HG03159 (cell line): ENCODE measurements at regions not wholly inside any gene's neighbourhood (a gene's known extent, or its start where the extent isn't known, plus 50 kb on each side); places are given as distances from the start of the nearest gene placed in this dataset.

ENCODE experiments used
- ATAC-seq: cut with Tn5 transposase; IDR thresholded peaks from one replicate; pipeline ENCODE4 v1.9.1; 2021; ENCODE audit warnings: mild to moderate bottlenecking, moderate library complexity; ENCODE audit not compliant: unreplicated experiment

GRCh38 chr12:77630790-77631445, 199.8 kb upstream of the NAV3 start:
- no peak for ATAC-seq

- no peak for ATAC-seq
Observed at GRCh38 chr12:77630344-77630743, 200.3 kb upstream of the NAV3 start.

GRCh38 chr12:77629141-77629540, 201.6 kb upstream of the NAV3 start:
- no peak for ATAC-seq

GRCh38 chr12:77625441-77625840, 205.3 kb upstream of the NAV3 start:
- ATAC-seq, result no peak

GRCh38 chr12:77619425-77619824, 211.3 kb upstream of the NAV3 start:
- no peak for ATAC-seq

GRCh38 chr12:77617818-77618217, 212.9 kb upstream of the NAV3 start:
- no peak for ATAC-seq

GRCh38 chr12:77615332-77615731, 215.4 kb upstream of the NAV3 start:
- ATAC-seq, result no peak

GRCh38 chr12:77613411-77613810, 217.3 kb upstream of the NAV3 start:
- no peak for ATAC-seq

GRCh38 chr12:77610446-77610845, 220.2 kb upstream of the NAV3 start:
- no peak for ATAC-seq

GRCh38 chr12:77609016-77609415, 221.7 kb upstream of the NAV3 start:
- no peak for ATAC-seq

- no peak for ATAC-seq
Observed at GRCh38 chr12:77608271-77608824, 222.3 kb upstream of the NAV3 start.

GRCh38 chr12:77606348-77606747, 224.3 kb upstream of the NAV3 start:
- ATAC-seq, result peak; percentile 56

GRCh38 chr12:77603946-77604345, 226.7 kb upstream of the NAV3 start:
- no peak for ATAC-seq

GRCh38 chr12:77601069-77601468, 229.6 kb upstream of the NAV3 start:
- peak; percentile 55 for ATAC-seq

GRCh38 chr12:77600468-77600843, 230.2 kb upstream of the NAV3 start:
- no peak for ATAC-seq

- peak; percentile 83 for ATAC-seq
Observed at GRCh38 chr12:77599782-77600467, 230.8 kb upstream of the NAV3 start.

- no peak for ATAC-seq
Observed at GRCh38 chr12:77594366-77594765, 236.3 kb upstream of the NAV3 start.

- no peak for ATAC-seq
Observed at GRCh38 chr12:77592836-77593235, 237.9 kb upstream of the NAV3 start.

GRCh38 chr12:77591959-77592743, 238.5 kb upstream of the NAV3 start:
- ATAC-seq, result no peak

GRCh38 chr12:77590306-77590705, 240.4 kb upstream of the NAV3 start:
- no peak for ATAC-seq

GRCh38 chr12:77584860-77585259, 245.8 kb upstream of the NAV3 start:
- no peak for ATAC-seq
